SK-N-SH (cell line): ENCODE measurements at regions not wholly inside any gene's neighbourhood (a gene's known extent, or its start where the extent isn't known, plus 50 kb on each side); places are given as distances from the start of the nearest gene placed in this dataset.

Experiments used
- CTCF ChIA-PET: fragments of 300-600, 350-600 bp; formaldehyde crosslinking; extraction: SDS; loops from one replicate; lab custom pipeline; 2021; lab: Yijun Ruan, JAX
- POLR2A ChIA-PET: fragments of 350-600 bp; sonication (Branson Sonifier 250); formaldehyde crosslinking; extraction: SDS; loops from one replicate; lab custom pipeline; 2020; ENCODE audit warnings: antibody characterized with exemption, inconsistent platforms; lab: Yijun Ruan, JAX
- DNase-seq: peaks from one replicate; pipeline ENCODE4 v3.0.0; 2012
- H2AFZ ChIP-seq: fragments of 200-600 bp; sonication (generic); 2 replicates; pipeline ENCODE4 v1.8.1; 2016; ENCODE audit warnings: antibody characterized with exemption, mild to moderate bottlenecking, low read depth
- H3F3A ChIP-seq: fragments of 200-600 bp; sonication (generic); replicated peaks from 2 replicates; pipeline ENCODE3; 2016; ENCODE audit warnings: antibody characterized with exemption, mild to moderate bottlenecking; ENCODE audit not compliant: insufficient read depth
- H3K27ac ChIP-seq, 2 experiments: fragments of 200-500 bp in 1 of 2; fragments of 200-600 bp in 1 of 2; sonication (Bioruptor generic) in 1 of 2; sonication (generic), shearing (Covaris generic) in 1 of 2; 2 replicates each; pipeline versions ENCODE4 v1.5.1 to v1.6.1; 2014 to 2016; ENCODE audit warnings: low read depth in 2 of 2, inconsistent platforms in 1 of 2, low read length in 1 of 2, mild to moderate bottlenecking in 1 of 2, mixed read lengths in 1 of 2
- H3K27me3 ChIP-seq: fragments of 200-600 bp; sonication (generic), shearing (Covaris generic); 2 replicates; pipeline ENCODE4 v1.6.1; 2016; ENCODE audit warnings: mixed run types; ENCODE audit not compliant: insufficient read depth
- H3K36me3 ChIP-seq, 2 experiments: fragments of 200-500 bp in 1 of 2; fragments of 200-600 bp in 1 of 2; sonication (Bioruptor generic) in 1 of 2; sonication (generic) in 1 of 2; replicated peaks in 1 of 2; 2 replicates each; pipeline versions ENCODE3 to v1.5.1; 2014 to 2016; ENCODE audit warnings: low read length in 1 of 2, mild to moderate bottlenecking in 1 of 2; ENCODE audit not compliant: insufficient read depth in 2 of 2, control insufficient read depth in 1 of 2
- H3K4me1 ChIP-seq, 2 experiments: fragments of 200-500 bp in 1 of 2; fragments of 200-600 bp in 1 of 2; sonication (Bioruptor generic) in 1 of 2; sonication (generic), shearing (Covaris generic) in 1 of 2; 2 replicates each; pipeline versions ENCODE4 v1.5.1 to v1.6.1; 2014 to 2016; ENCODE audit warnings: low read depth in 1 of 2, low read length in 1 of 2, mixed run types in 1 of 2; ENCODE audit not compliant: insufficient read depth in 2 of 2, control insufficient read depth in 1 of 2
- H3K4me2 ChIP-seq: fragments of 200-600 bp; sonication (generic), shearing (Covaris generic); 2 replicates; pipeline ENCODE4 v1.6.1; 2017; ENCODE audit warnings: mixed run types
- H3K4me3 ChIP-seq, 2 experiments: fragments of 200-500 bp in 1 of 2; fragments of 200-600 bp in 1 of 2; sonication (Bioruptor generic) in 1 of 2; sonication (generic), shearing (Covaris generic) in 1 of 2; 2 replicates each; pipeline versions ENCODE4 v1.5.1 to v1.8.1; 2014 to 2016; ENCODE audit warnings: low read depth in 2 of 2, inconsistent platforms in 1 of 2, low read length in 1 of 2, mild to moderate bottlenecking in 1 of 2, mixed read lengths in 1 of 2, moderate library complexity in 1 of 2
- H3K79me2 ChIP-seq: fragments of 200-600 bp; sonication (generic); 2 replicates; pipeline ENCODE4 v1.8.1; 2017; ENCODE audit warnings: mild to moderate bottlenecking; ENCODE audit not compliant: insufficient read depth
- H3K9ac ChIP-seq: fragments of 200-600 bp; sonication (generic); 2 replicates; pipeline ENCODE4 v1.6.1; 2017; ENCODE audit warnings: mixed run types
- H3K9me2 ChIP-seq: fragments of 200-600 bp; sonication (generic); 2 replicates; pipeline ENCODE4 v1.6.1; 2017; ENCODE audit warnings: mixed run types
- H3K9me3 ChIP-seq: fragments of 200-600 bp; sonication (generic); 2 replicates; pipeline ENCODE4 v1.6.1; 2017; ENCODE audit warnings: mixed run types, mild to moderate bottlenecking, moderate library complexity
- H4K20me1 ChIP-seq: fragments of 200-600 bp; sonication (generic); 2 replicates; pipeline ENCODE4 v1.6.1; 2017; ENCODE audit warnings: mild to moderate bottlenecking, mixed run types; ENCODE audit not compliant: insufficient read depth
- CHD2 ChIP-seq: fragments of 150-350 bp; IDR thresholded peaks from 2 replicates; pipeline ENCODE4 v1.6.1; 2018; ENCODE audit warnings: low read length; ENCODE audit not compliant: partially characterized antibody
- FOXJ3 ChIP-seq: sonication (generic); formaldehyde crosslinking; IDR thresholded peaks from 2 replicates; pipeline ENCODE4 v1.5.1; 2020; ENCODE audit warnings: mild to moderate bottlenecking, missing genetic modification reagents
- FOXM1 ChIP-seq: IDR thresholded peaks from 2 replicates; pipeline ENCODE4 v1.4.0; 2012; ENCODE audit warnings: low read depth, mild to moderate bottlenecking
- GATA2 ChIP-seq: sonication (generic); formaldehyde crosslinking; IDR thresholded peaks from 2 replicates; pipeline ENCODE4 v1.5.0; 2020; ENCODE audit warnings: mild to moderate bottlenecking, missing genetic modification reagents
- JUND ChIP-seq: IDR thresholded peaks from 2 replicates; pipeline ENCODE4 v1.4.0; 2012
- NFIC ChIP-seq: IDR thresholded peaks from 2 replicates; pipeline ENCODE4 v1.4.0; 2012; ENCODE audit warnings: borderline replicate concordance
- RCOR1 ChIP-seq: fragments of 150-350 bp; IDR thresholded peaks from 2 replicates; pipeline ENCODE4 v1.6.1; 2017; ENCODE audit warnings: antibody characterized with exemption, low read length
- SIN3A ChIP-seq: IDR thresholded peaks from 2 replicates; pipeline ENCODE4 v1.6.1; 2012; ENCODE audit warnings: low read depth, mild to moderate bottlenecking, low read length, moderate library complexity, borderline replicate concordance
- SMC3 ChIP-seq: IDR thresholded peaks from 2 replicates; pipeline ENCODE4 v1.6.1; 2012; ENCODE audit warnings: low read depth, low read length, improper control_type of control experiment
- TCF12 ChIP-seq: IDR thresholded peaks from 2 replicates; pipeline ENCODE4 v1.4.0; 2012
- TEAD4 ChIP-seq: IDR thresholded peaks from 2 replicates; pipeline ENCODE4 v1.4.0; 2012; ENCODE audit warnings: mild to moderate bottlenecking, borderline replicate concordance; ENCODE audit not compliant: insufficient read depth
- WGBS: methylation state at CpG from one replicate; pipeline ENCODE4 v1.1.6; 2017; ENCODE audit warnings: low lambda C conversion rate; 5-methylcytosine and 5-hydroxymethylcytosine counted together
- TF ChIP-seq, protein P1 (sequence below): IDR thresholded peaks from 2 replicates; pipeline ENCODE4 v1.4.0; 2012; ENCODE audit warnings: low read depth
- TF ChIP-seq, protein P2 (sequence below): IDR thresholded peaks from 2 replicates; pipeline ENCODE4 v1.4.0; 2012; ENCODE audit warnings: low read depth, borderline replicate concordance
- TF ChIP-seq, protein P3 (sequence below): fragments of 150-350 bp; IDR thresholded peaks from 2 replicates; pipeline ENCODE4 v1.6.1; 2016; ENCODE audit warnings: mild to moderate bottlenecking, low read depth, low read length

DNA sequence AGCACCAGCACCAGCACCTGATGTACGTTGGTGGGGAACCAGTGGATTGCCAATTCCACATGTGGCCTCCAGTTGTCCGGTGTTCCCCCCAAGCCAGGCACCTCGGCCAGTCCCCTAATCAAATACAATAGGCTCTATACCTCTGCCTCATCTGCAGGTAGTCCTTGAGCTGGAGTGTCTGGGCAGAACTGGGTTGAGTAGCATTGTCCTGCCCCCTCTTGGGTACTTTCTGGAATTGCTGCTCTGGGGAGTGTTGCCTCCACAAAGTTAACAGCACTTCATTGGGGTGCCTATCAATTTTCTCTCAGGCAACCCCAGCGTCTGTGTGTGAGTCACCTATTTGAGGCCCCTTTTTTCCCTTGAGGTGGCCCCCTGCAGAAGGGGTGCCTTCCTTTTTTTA, 413.0 kb upstream of the LARGE1 start:
- no peak for DNase-seq
- H3K27ac ChIP-seq = no peak overlapping the region
- H3K9me3 ChIP-seq = no peaks in the 10 kb centered on the region
- no peaks in the 10 kb centered on the region for H3K79me2 ChIP-seq
- H3K4me2 ChIP-seq = no peak overlapping the region
- ChIA-PET POLR2A (no interaction called here), CTCF (no interaction called here)
- no peaks in the 10 kb centered on the region for H3K27me3 ChIP-seq
- H4K20me1 ChIP-seq = no peaks in the 10 kb centered on the region
- no peak overlapping the region for H3K9ac ChIP-seq
- H3K36me3 ChIP-seq = no peaks in the 10 kb centered on the region
- H3K4me1 ChIP-seq = no peaks in the 10 kb centered on the region
- TF ChIP-seq, protein P1, sequence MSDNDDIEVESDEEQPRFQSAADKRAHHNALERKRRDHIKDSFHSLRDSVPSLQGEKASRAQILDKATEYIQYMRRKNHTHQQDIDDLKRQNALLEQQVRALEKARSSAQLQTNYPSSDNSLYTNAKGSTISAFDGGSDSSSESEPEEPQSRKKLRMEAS = no peak
- H3F3A ChIP-seq = no peaks in the 10 kb centered on the region
- no peak overlapping the region for H3K4me3 ChIP-seq
- no peak overlapping the region for H2AFZ ChIP-seq
- 7% methylated on average over 1 of the region's 4 CpGs for WGBS
- no peaks in the 10 kb centered on the region for H3K9me2 ChIP-seq

DNA sequence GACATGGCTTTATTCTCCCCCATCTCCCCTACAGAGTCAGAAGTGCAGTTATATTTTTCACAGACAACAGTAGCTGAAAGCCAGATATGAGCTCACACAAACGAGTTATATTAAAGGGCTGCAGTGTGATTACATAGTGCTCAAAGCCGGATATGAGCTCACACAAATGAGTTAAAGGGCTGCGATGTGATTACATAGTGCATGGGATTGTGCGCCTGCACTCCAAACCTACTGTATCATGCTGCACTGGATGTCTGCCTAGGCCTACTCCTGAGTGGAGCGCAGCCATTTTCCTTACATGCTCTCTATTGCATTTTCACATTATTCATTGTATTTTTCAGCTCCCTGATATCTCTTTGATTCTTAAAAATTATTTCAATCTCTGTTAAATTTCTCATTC, 414.6 kb upstream of the LARGE1 start:
- no peaks in the 10 kb centered on the region for H3K4me1 ChIP-seq
- H4K20me1 ChIP-seq = no peaks in the 10 kb centered on the region
- H3K36me3 ChIP-seq = no peaks in the 10 kb centered on the region
- H3F3A ChIP-seq = no peaks in the 10 kb centered on the region
- no peaks in the 10 kb centered on the region for H3K9me2 ChIP-seq
- no peak for DNase-seq
- TF ChIP-seq TEAD4 (no peak), SMC3 (no peak), RCOR1 (no peak), TCF12 (no peak), GATA2 (CRISPR knock-in tag) (no peak), SIN3A (no peak), NFIC (no peak), JUND (no peak), FOXJ3 (CRISPR knock-in tag) (no peak), FOXM1 (no peak), CHD2 (no peak)
- TF ChIP-seq, protein P1 = no peak
- TF ChIP-seq, protein P2, sequence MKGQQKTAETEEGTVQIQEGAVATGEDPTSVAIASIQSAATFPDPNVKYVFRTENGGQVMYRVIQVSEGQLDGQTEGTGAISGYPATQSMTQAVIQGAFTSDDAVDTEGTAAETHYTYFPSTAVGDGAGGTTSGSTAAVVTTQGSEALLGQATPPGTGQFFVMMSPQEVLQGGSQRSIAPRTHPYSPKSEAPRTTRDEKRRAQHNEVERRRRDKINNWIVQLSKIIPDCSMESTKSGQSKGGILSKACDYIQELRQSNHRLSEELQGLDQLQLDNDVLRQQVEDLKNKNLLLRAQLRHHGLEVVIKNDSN = no peak
- TF ChIP-seq, protein P3, sequence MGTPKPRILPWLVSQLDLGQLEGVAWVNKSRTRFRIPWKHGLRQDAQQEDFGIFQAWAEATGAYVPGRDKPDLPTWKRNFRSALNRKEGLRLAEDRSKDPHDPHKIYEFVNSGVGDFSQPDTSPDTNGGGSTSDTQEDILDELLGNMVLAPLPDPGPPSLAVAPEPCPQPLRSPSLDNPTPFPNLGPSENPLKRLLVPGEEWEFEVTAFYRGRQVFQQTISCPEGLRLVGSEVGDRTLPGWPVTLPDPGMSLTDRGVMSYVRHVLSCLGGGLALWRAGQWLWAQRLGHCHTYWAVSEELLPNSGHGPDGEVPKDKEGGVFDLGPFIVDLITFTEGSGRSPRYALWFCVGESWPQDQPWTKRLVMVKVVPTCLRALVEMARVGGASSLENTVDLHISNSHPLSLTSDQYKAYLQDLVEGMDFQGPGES = no peak
- no peak overlapping the region for H3K4me3 ChIP-seq
- no peak overlapping the region for H3K4me2 ChIP-seq
- no peak overlapping the region for H3K9ac ChIP-seq
- H3K79me2 ChIP-seq = no peaks in the 10 kb centered on the region
- no peaks in the 10 kb centered on the region for H3K9me3 ChIP-seq
- POLR2A ChIA-PET = no interaction called here
- H3K27me3 ChIP-seq = no peaks in the 10 kb centered on the region
- H2AFZ ChIP-seq = no peak overlapping the region
- WGBS = 22% methylated on average over 5 of the region's 5 CpGs
- CTCF ChIA-PET = no interaction called here
- H3K27ac ChIP-seq = no peak overlapping the region
